Mesenchymal stem cell (in vitro differentiated cells and primary cell): ENCODE measurements at regions not wholly inside any gene's neighbourhood (a gene's known extent, or its start where the extent isn't known, plus 50 kb on each side); places are given as distances from the start of the nearest gene placed in this dataset.
A peak's percentile ranks its signal among the peaks of the same experiment; 100 is the strongest.

Experiments
- DNase-seq: peaks from one replicate; pipeline ENCODE4 v3.0.0-alpha.2; 2013
- H2AFZ ChIP-seq: one replicate; pipeline ENCODE4 v1.6.1; 2013; ENCODE audit warnings: low read depth, mild to moderate bottlenecking, control low read depth, inconsistent platforms, low read length, moderate library complexity
- H2AK5ac ChIP-seq: 2 replicates; pipeline ENCODE4 v1.6.1; 2013; ENCODE audit warnings: low read length, moderate library complexity, mild to moderate bottlenecking, inconsistent platforms; ENCODE audit not compliant: severe bottlenecking
- H2BK120ac ChIP-seq: one replicate; pipeline ENCODE4 v1.6.1; 2013; ENCODE audit warnings: low read depth, mild to moderate bottlenecking, inconsistent platforms, low read length, moderate library complexity
- H2BK12ac ChIP-seq, 2 experiments: one replicate each; pipeline ENCODE4 v1.6.1; 2013; ENCODE audit warnings: inconsistent platforms in 2 of 2, low read length in 2 of 2, mild to moderate bottlenecking in 2 of 2, moderate library complexity in 2 of 2, control low read depth in 1 of 2
- H2BK15ac ChIP-seq: one replicate; pipeline ENCODE4 v1.6.1; 2013; ENCODE audit warnings: mild to moderate bottlenecking, low read depth, inconsistent platforms; ENCODE audit not compliant: poor library complexity, severe bottlenecking
- H2BK5ac ChIP-seq: 2 replicates; pipeline ENCODE4 v1.6.1; 2013; ENCODE audit warnings: low read depth, mild to moderate bottlenecking, low read length, control low read depth, inconsistent platforms; ENCODE audit not compliant: poor library complexity, severe bottlenecking
- H3K14ac ChIP-seq, 2 experiments: one replicate each; pipeline ENCODE4 v1.6.1; 2013; ENCODE audit warnings: inconsistent platforms in 2 of 2, low read length in 2 of 2, control low read depth in 1 of 2, mild to moderate bottlenecking in 1 of 2, moderate library complexity in 1 of 2
- H3K18ac ChIP-seq, 2 experiments: one replicate each; pipeline ENCODE4 v1.6.1; 2013; ENCODE audit warnings: inconsistent platforms in 2 of 2, low read length in 2 of 2, control low read depth in 1 of 2, low read depth in 1 of 2, mild to moderate bottlenecking in 1 of 2
- H3K23ac ChIP-seq, 2 experiments: one replicate each; pipeline ENCODE4 v1.6.1; 2013; ENCODE audit warnings: inconsistent platforms in 2 of 2, low read length in 2 of 2, mild to moderate bottlenecking in 2 of 2, moderate library complexity in 2 of 2, control low read depth in 1 of 2
- H3K27ac ChIP-seq: 2 replicates; pipeline ENCODE4 v1.5.1; 2013; ENCODE audit warnings: mild to moderate bottlenecking, moderate library complexity, low read length, control low read depth, inconsistent platforms; ENCODE audit not compliant: poor library complexity, severe bottlenecking
- H3K27me3 ChIP-seq, 2 experiments: 2 replicates each; pipeline versions ENCODE4 v1.6.1 to v1.7.0; 2013; ENCODE audit warnings: low read length in 2 of 2, mild to moderate bottlenecking in 2 of 2, moderate library complexity in 2 of 2, control low read depth in 1 of 2, inconsistent platforms in 1 of 2; ENCODE audit not compliant: control insufficient read depth in 1 of 2, insufficient read depth in 1 of 2
- H3K36me3 ChIP-seq, 2 experiments: 2 replicates each; pipeline versions ENCODE4 v1.6.1 to v1.7.0; 2013; ENCODE audit warnings: low read length in 2 of 2, control low read depth in 1 of 2, inconsistent platforms in 1 of 2, low read depth in 1 of 2, mild to moderate bottlenecking in 1 of 2; ENCODE audit not compliant: insufficient read depth in 2 of 2, control insufficient read depth in 1 of 2
- H3K4ac ChIP-seq, 2 experiments: one replicate each; pipeline ENCODE4 v1.6.1; 2013; ENCODE audit warnings: inconsistent platforms in 2 of 2, low read length in 2 of 2, mild to moderate bottlenecking in 2 of 2, moderate library complexity in 2 of 2, control low read depth in 1 of 2, low read depth in 1 of 2
- H3K4me1 ChIP-seq: 2 replicates; pipeline ENCODE4 v1.6.1; 2013; ENCODE audit warnings: low read depth, low read length, control low read depth; ENCODE audit not compliant: control insufficient read depth, insufficient read depth
- H3K4me2 ChIP-seq: 2 replicates; pipeline ENCODE4 v1.6.1; 2013; ENCODE audit warnings: low read length, mild to moderate bottlenecking, inconsistent platforms; ENCODE audit not compliant: poor library complexity, severe bottlenecking
- H3K4me3 ChIP-seq, 2 experiments: 2 replicates each; pipeline versions ENCODE4 v1.5.1 to v1.7.0; 2013; ENCODE audit warnings: low read length in 2 of 2, mild to moderate bottlenecking in 2 of 2, control low read depth in 1 of 2, low read depth in 1 of 2; ENCODE audit not compliant: insufficient read depth in 1 of 2
- H3K79me1 ChIP-seq: replicated peaks from 2 replicates; pipeline ENCODE4 v1.6.1; 2013; ENCODE audit warnings: mild to moderate bottlenecking, control low read depth, low read length, inconsistent platforms; ENCODE audit not compliant: poor library complexity, severe bottlenecking
- H3K9ac ChIP-seq: 2 replicates; pipeline ENCODE4 v1.7.0; 2013; ENCODE audit warnings: mild to moderate bottlenecking, low read length, moderate library complexity
- H3K9me3 ChIP-seq: 2 replicates; pipeline ENCODE4 v1.7.0; 2013; ENCODE audit warnings: mild to moderate bottlenecking, low read length; ENCODE audit not compliant: control insufficient read depth
- H4K8ac ChIP-seq: one replicate; pipeline ENCODE4 v1.6.1; 2013; ENCODE audit warnings: inconsistent platforms, mild to moderate bottlenecking, low read length, moderate library complexity
- H4K91ac ChIP-seq: one replicate; pipeline ENCODE4 v1.6.1; 2013; ENCODE audit warnings: mild to moderate bottlenecking, low read length, inconsistent platforms
- WGBS: methylation state at CpG from one replicate; pipeline ENCODE4 v1.1.7; 2013; ENCODE audit warnings: mixed read lengths; 5-methylcytosine and 5-hydroxymethylcytosine counted together

GRCh38 chr2:234198976-234199375 lies 148.5 kb downstream of the SPP2 start:
- peak; percentile 4 for DNase-seq
- no peak overlapping the region for H3K4me3 ChIP-seq
- H3K4ac ChIP-seq = no peak overlapping the region
- H4K91ac ChIP-seq = no peak overlapping the region
- peaks cover 0 to 6% of the 10 kb centered on the region in 2 experiments for H3K27me3 ChIP-seq
- H3K27ac ChIP-seq = no peak overlapping the region
- H2BK15ac ChIP-seq = no peak overlapping the region
- H2BK5ac ChIP-seq = no peak overlapping the region
- no peak overlapping the region for H2AFZ ChIP-seq
- H2BK12ac ChIP-seq = no peak overlapping the region
- H3K23ac ChIP-seq = no peak overlapping the region
- H3K9me3 ChIP-seq = no peaks in the 10 kb centered on the region
- no peak overlapping the region for H2BK120ac ChIP-seq
- peaks cover 11% of the 10 kb centered on the region for H3K4me1 ChIP-seq
- no peaks in the 10 kb centered on the region for H3K36me3 ChIP-seq
- H3K4me2 ChIP-seq = no peak overlapping the region
- H2AK5ac ChIP-seq = peak overlapping the region; percentile 33
- no peak overlapping the region for H4K8ac ChIP-seq
- no peak overlapping the region for H3K18ac ChIP-seq
- no peak overlapping the region for H3K9ac ChIP-seq
- H3K14ac ChIP-seq = no peak overlapping the region
- no peaks in the 10 kb centered on the region for H3K79me1 ChIP-seq
- WGBS = 95% methylated on average over 3 of the region's 4 CpGs

- H3K14ac ChIP-seq = no peak overlapping the region
- DNase-seq = no peak
- peaks cover 4% of the 10 kb centered on the region for H3K4me1 ChIP-seq
- no peak overlapping the region for H3K27ac ChIP-seq
- no peak overlapping the region for H2AFZ ChIP-seq
- H3K9me3 ChIP-seq = no peaks in the 10 kb centered on the region
- no peak overlapping the region for H3K9ac ChIP-seq
- no peaks in the 10 kb centered on the region for H3K36me3 ChIP-seq
- no peak overlapping the region for H2AK5ac ChIP-seq
- H3K4ac ChIP-seq = no peak overlapping the region
- no peak overlapping the region for H3K4me3 ChIP-seq
- H3K27me3 ChIP-seq = no peaks in the 10 kb centered on the region
- H2BK15ac ChIP-seq = no peak overlapping the region
- no peaks in the 10 kb centered on the region for H3K79me1 ChIP-seq
- no peak overlapping the region for H4K8ac ChIP-seq
- no peak overlapping the region for H3K23ac ChIP-seq
- H2BK12ac ChIP-seq = no peak overlapping the region
- H2BK5ac ChIP-seq = no peak overlapping the region
- H3K4me2 ChIP-seq = no peak overlapping the region
- WGBS = 100% methylated on average over 1 of the region's 2 CpGs
- no peak overlapping the region for H4K91ac ChIP-seq
- H2BK120ac ChIP-seq = no peak overlapping the region
- no peak overlapping the region for H3K18ac ChIP-seq
Observed at GRCh38 chr2:234195516-234195915, 145.0 kb downstream of the SPP2 start.

GRCh38 chr2:234193977-234194563 lies 143.6 kb downstream of the SPP2 start:
- no peak for DNase-seq
- H2BK15ac ChIP-seq = no peak overlapping the region
- H3K4me1 ChIP-seq = peaks cover 4% of the 10 kb centered on the region
- no peak overlapping the region for H4K91ac ChIP-seq
- H3K79me1 ChIP-seq = no peaks in the 10 kb centered on the region
- no peak overlapping the region for H2AK5ac ChIP-seq
- H4K8ac ChIP-seq = no peak overlapping the region
- H3K4ac ChIP-seq = no peak overlapping the region
- H2BK120ac ChIP-seq = no peak overlapping the region
- H3K18ac ChIP-seq = no peak overlapping the region
- H3K14ac ChIP-seq = no peak overlapping the region
- no peak overlapping the region for H3K4me3 ChIP-seq
- no peak overlapping the region for H2BK5ac ChIP-seq
- H3K36me3 ChIP-seq = no peaks in the 10 kb centered on the region
- 96% methylated on average over 6 of the region's 7 CpGs for WGBS
- H3K9me3 ChIP-seq = no peaks in the 10 kb centered on the region
- no peak overlapping the region for H3K23ac ChIP-seq
- no peaks in the 10 kb centered on the region for H3K27me3 ChIP-seq
- H3K4me2 ChIP-seq = no peak overlapping the region
- H3K9ac ChIP-seq = no peak overlapping the region
- H3K27ac ChIP-seq = no peak overlapping the region
- no peak overlapping the region for H2AFZ ChIP-seq
- no peak overlapping the region for H2BK12ac ChIP-seq

- peaks cover 4% of the 10 kb centered on the region for H3K4me1 ChIP-seq
- H2BK120ac ChIP-seq = no peak overlapping the region
- H3K27ac ChIP-seq = no peak overlapping the region
- no peak overlapping the region for H2AK5ac ChIP-seq
- no peak overlapping the region for H3K4me3 ChIP-seq
- H3K79me1 ChIP-seq = no peaks in the 10 kb centered on the region
- H2AFZ ChIP-seq = no peak overlapping the region
- H2BK15ac ChIP-seq = no peak overlapping the region
- no peak overlapping the region for H3K14ac ChIP-seq
- no peaks in the 10 kb centered on the region for H3K36me3 ChIP-seq
- H3K23ac ChIP-seq = no peak overlapping the region
- H2BK5ac ChIP-seq = no peak overlapping the region
- H3K9ac ChIP-seq = no peak overlapping the region
- no peak for DNase-seq
- peak overlapping the region; percentile 47 for H4K8ac ChIP-seq
- H3K9me3 ChIP-seq = no peaks in the 10 kb centered on the region
- no peak overlapping the region for H3K18ac ChIP-seq
- no peak overlapping the region for H3K4me2 ChIP-seq
- H2BK12ac ChIP-seq = no peak overlapping the region
- no peaks in the 10 kb centered on the region for H3K27me3 ChIP-seq
- H3K4ac ChIP-seq = no peak overlapping the region
- 85% methylated on average over 4 of the region's 4 CpGs for WGBS
- no peak overlapping the region for H4K91ac ChIP-seq
Observed at GRCh38 chr2:234191819-234192407, 141.4 kb downstream of the SPP2 start.
